GM18951 (cell line): ENCODE measurements at regions not wholly inside any gene's neighbourhood (a gene's known extent, or its start where the extent isn't known, plus 50 kb on each side); places are given as distances from the start of the nearest gene placed in this dataset.

Experiments
- POLR2A ChIP-seq: IDR thresholded peaks from 4 replicates; pipeline ENCODE4 v1.6.1; 2011; ENCODE audit warnings: mild to moderate bottlenecking; ENCODE audit not compliant: insufficient read length, insufficient read depth; ENCODE audit errors: extremely low read depth
- in situ Hi-C: fragments of 300-500 bp; cut with MboI; formaldehyde crosslinking; loops from one replicate; pipeline ENCODE4 v1.12.0; 2022; ENCODE audit warnings: low sequenced_read_pairs, mixed read lengths, inconsistent platforms; ENCODE audit not compliant: unreplicated experiment

- in situ Hi-C loops, result no loop called here
- TF ChIP-seq POLR2A, result no peak
Observed at GRCh38 chr10:10538326-10538725, 479.3 kb upstream of the CELF2 start.

DNA sequence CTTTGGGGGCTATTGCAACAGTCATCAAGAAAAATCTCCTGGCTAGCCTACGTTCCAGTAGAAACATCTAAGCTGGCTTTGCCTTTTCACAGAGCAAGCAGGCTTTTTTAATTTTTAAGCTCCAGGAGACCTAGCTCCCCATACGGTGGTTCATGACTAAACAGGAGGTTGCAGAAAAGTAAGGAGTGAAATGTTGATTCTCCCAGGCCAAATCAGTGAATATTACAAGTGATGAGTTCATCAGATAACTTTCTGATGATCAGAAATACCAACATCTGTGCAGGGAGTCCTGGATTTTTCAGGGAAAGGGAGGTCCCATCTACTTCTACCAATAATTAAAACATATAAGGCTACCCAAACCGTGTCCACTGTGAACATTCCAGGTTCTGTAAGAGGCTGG, 477.3 kb upstream of the CELF2 start:
- in situ Hi-C loops, result no loop called here
- TF ChIP-seq POLR2A, result no peak

- no peak for TF ChIP-seq POLR2A
- in situ Hi-C loops, result no loop called here
Observed at GRCh38 chr10:10542477-10542876, 475.2 kb upstream of the CELF2 start.

GRCh38 chr10:10544890-10545289, 472.8 kb upstream of the CELF2 start:
- in situ Hi-C loops, result no loop called here
- TF ChIP-seq POLR2A, result no peak

- in situ Hi-C loops, result no loop called here
Observed at GRCh38 chr10:10545771-10546170, 471.9 kb upstream of the CELF2 start.

GRCh38 chr10:10551596-10552301, 465.9 kb upstream of the CELF2 start:
- no peak for TF ChIP-seq POLR2A
- in situ Hi-C loops, result no loop called here

More at GRCh38 chr10:10545771-10546170, 471.9 kb upstream of the CELF2 start:
- TF ChIP-seq POLR2A, result no peak

GRCh38 chr10:10552948-10553347, 464.7 kb upstream of the CELF2 start:
- in situ Hi-C loops, result no loop called here
- no peak for TF ChIP-seq POLR2A

GRCh38 chr10:10564081-10564794, 453.4 kb upstream of the CELF2 start:
- in situ Hi-C loops, result no loop called here

DNA sequence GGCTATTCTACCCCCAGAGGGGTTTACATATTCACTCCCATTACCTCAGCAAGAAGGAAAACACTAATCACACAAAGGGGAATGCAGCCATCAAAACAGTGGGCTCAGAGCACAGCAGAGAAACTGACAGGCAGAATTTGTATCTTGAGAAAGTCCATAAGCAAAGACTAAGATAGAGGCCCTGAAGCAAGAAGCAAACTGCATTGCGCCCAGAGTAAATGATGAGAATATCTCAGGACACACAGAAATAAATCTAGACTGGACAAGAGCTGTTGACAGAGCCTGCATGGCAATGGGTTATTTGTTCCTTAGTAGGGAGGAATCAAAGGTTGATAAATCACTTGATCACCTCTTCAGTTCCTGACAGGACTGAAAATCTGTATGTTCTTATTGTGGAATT, 440.7 kb upstream of the CELF2 start:
- no peak for TF ChIP-seq POLR2A
- in situ Hi-C loops, result no loop called here

More at GRCh38 chr10:10564081-10564794, 453.4 kb upstream of the CELF2 start:
- no peak for TF ChIP-seq POLR2A

- no peak for TF ChIP-seq POLR2A
- in situ Hi-C loops, result no loop called here
Observed at GRCh38 chr10:10579709-10580108, 438.0 kb upstream of the CELF2 start.

DNA sequence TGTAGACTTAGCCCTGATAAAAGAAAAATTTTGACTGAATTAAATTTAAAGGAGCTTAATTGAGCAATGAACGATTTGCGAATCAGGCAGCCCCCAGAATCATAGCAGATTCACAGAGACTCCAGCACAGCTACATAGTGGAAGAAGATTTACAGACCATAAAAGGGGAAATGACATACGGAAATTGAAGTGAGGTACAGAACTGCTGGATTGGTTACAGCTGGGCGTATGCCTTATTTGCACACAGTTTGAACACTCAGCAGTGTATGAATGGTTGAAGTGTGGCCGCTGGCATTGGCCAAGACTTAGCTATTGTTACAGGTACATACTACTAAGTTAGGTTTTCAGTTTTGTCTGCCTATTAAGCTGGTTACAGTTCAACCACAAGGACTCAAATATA, 433.5 kb upstream of the CELF2 start:
- no peak for TF ChIP-seq POLR2A
- in situ Hi-C loops, result no loop called here

DNA sequence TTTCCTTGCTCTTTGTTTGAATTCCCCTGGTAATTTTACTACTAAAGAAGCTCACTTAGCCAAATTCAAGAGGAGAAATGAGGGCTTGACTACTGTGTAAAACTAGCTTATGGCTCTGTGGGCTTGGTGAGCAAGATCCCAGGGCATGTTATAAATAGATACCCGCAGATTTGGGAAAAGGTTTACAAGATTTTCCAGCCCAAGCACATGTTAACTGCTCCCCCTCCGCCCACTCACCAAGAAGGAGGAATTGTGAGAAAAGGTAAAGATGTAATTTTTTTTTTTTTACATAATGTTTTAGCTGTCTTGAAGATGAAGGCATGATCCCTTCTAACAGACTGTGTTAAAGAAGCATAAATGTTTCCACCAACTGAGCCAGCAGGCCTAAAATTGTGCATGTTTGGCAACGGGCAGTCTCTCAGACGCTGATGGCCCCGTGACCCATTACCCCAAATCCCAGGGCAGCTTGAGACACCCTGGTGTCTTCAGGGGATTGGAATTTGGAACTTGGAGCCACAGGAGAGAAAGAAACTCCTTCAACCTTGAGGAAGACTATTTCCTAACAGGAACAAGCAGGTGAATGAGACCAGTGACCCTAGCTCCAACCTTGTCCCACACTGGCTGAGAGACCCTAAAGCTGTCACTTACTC, 429.8 kb upstream of the CELF2 start:
- TF ChIP-seq POLR2A, result no peak
- in situ Hi-C loops, result no loop called here

GRCh38 chr10:10589540-10590303, 427.9 kb upstream of the CELF2 start:
- in situ Hi-C loops, result no loop called here

More at GRCh38 chr10:10589540-10590303, 427.9 kb upstream of the CELF2 start:
- no peak for TF ChIP-seq POLR2A
